Activated B cell treated with CpG ODN at 0.5 μM for 24 hours (primary cell): ENCODE measurements at regions not wholly inside any gene's neighbourhood (a gene's known extent, or its start where the extent isn't known, plus 50 kb on each side); places are given as distances from the start of the nearest gene placed in this dataset.

Source experiments
- ATAC-seq: fragments of 200-7000 bp; cut with Tn5 transposase; one replicate; pipeline ENCODE4 v1.10.0; 2021; ENCODE audit warnings: low read depth, mild to moderate bottlenecking, moderate library complexity
- CTCF ChIA-PET: fragments of 350-600 bp; sonication (Branson Sonifier 250); formaldehyde crosslinking; loops from one replicate; lab custom pipeline; 2021; ENCODE audit warnings: antibody characterized with exemption; lab: Charles Lee
- POLR2A ChIA-PET: fragments of 350-600 bp; sonication (Branson Sonifier 250); formaldehyde crosslinking; loops from one replicate; lab custom pipeline; 2021; ENCODE audit warnings: antibody characterized with exemption; lab: Charles Lee
- DNase-seq: peaks from one replicate; pipeline ENCODE4 v3.0.0; 2022
- H3K27ac Mint-ChIP-seq: one replicate; pipeline ENCODE4 v1.8.0; 2020; ENCODE audit warnings: mixed read lengths
- H3K27me3 Mint-ChIP-seq: one replicate; pipeline ENCODE4 v1.8.0; 2021; ENCODE audit warnings: mixed read lengths
- H3K36me3 Mint-ChIP-seq: one replicate; pipeline ENCODE4 v1.8.0; 2021; ENCODE audit warnings: low read depth, mixed read lengths
- H3K4me1 Mint-ChIP-seq: one replicate; pipeline ENCODE4 v1.8.0; 2021; ENCODE audit warnings: mixed read lengths
- H3K4me3 Mint-ChIP-seq: one replicate; pipeline ENCODE4 v1.8.0; 2020; ENCODE audit warnings: mild to moderate bottlenecking, mixed read lengths
- H3K9me3 Mint-ChIP-seq: one replicate; pipeline ENCODE4 v1.8.0; 2020; ENCODE audit warnings: mixed read lengths
- intact Hi-C: fragments of 100-400 bp; cut with micrococcal nuclease; formaldehyde crosslinking; loops from one replicate; pipeline ENCODE4 v1.15.1; 2024
- TF ChIP-seq, protein P1 (sequence below): fragments of 200-600 bp; IDR thresholded peaks from one replicate; pipeline ENCODE4 v1.8.0; 2022; ENCODE audit warnings: antibody characterized with exemption, mild to moderate bottlenecking

- ChIA-PET CTCF (no interaction called here), POLR2A (no interaction called here)
- H3K4me1 Mint-ChIP-seq, result no peaks in the 10 kb centered on the region
- no peak overlapping the region for H3K27ac Mint-ChIP-seq
- TF ChIP-seq, protein P1, sequence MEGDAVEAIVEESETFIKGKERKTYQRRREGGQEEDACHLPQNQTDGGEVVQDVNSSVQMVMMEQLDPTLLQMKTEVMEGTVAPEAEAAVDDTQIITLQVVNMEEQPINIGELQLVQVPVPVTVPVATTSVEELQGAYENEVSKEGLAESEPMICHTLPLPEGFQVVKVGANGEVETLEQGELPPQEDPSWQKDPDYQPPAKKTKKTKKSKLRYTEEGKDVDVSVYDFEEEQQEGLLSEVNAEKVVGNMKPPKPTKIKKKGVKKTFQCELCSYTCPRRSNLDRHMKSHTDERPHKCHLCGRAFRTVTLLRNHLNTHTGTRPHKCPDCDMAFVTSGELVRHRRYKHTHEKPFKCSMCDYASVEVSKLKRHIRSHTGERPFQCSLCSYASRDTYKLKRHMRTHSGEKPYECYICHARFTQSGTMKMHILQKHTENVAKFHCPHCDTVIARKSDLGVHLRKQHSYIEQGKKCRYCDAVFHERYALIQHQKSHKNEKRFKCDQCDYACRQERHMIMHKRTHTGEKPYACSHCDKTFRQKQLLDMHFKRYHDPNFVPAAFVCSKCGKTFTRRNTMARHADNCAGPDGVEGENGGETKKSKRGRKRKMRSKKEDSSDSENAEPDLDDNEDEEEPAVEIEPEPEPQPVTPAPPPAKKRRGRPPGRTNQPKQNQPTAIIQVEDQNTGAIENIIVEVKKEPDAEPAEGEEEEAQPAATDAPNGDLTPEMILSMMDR, result no peak
- no peak overlapping the region for H3K4me3 Mint-ChIP-seq
- intact Hi-C loops, result no loop called here
- H3K27me3 Mint-ChIP-seq, result no peaks in the 10 kb centered on the region
- H3K9me3 Mint-ChIP-seq, result no peaks in the 10 kb centered on the region
- no peak for DNase-seq
- no peaks in the 10 kb centered on the region for H3K36me3 Mint-ChIP-seq
- ATAC-seq, result no peak
These were observed 245.8 kb upstream of the PCSK5 start for GRCh38 chr9:75644649-75645048.

- H3K9me3 Mint-ChIP-seq, result no peaks in the 10 kb centered on the region
- no peak for DNase-seq
- intact Hi-C loops, result no loop called here
- ChIA-PET POLR2A (no interaction called here), CTCF (no interaction called here)
- no peak overlapping the region for H3K27ac Mint-ChIP-seq
- no peaks in the 10 kb centered on the region for H3K27me3 Mint-ChIP-seq
- TF ChIP-seq, protein P1, result no peak
- H3K4me3 Mint-ChIP-seq, result no peak overlapping the region
- no peak for ATAC-seq
- no peaks in the 10 kb centered on the region for H3K36me3 Mint-ChIP-seq
- no peaks in the 10 kb centered on the region for H3K4me1 Mint-ChIP-seq
These were observed 242.4 kb upstream of the PCSK5 start for GRCh38 chr9:75648034-75648433.

DNA sequence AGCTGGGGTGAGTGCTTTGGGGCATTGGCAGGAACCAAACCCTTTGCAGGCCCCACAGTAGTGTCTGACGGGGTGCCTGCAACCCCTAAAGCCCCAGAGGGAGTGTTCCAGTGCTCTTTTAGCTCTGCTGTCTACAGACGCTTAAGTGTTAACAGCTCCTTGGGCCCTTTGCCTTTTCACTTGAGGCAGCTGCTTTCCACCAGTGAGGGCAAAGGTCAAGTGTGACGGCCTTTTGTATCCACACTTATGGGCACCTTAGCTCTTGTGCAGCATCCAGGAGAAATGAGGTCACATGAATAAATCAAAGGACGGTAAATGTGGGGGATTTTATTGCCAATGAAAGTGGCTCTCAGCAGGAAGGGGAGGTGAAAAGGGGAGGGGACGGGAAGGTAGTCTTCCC is 241.4 kb upstream of the PCSK5 start:
- ChIA-PET POLR2A (no interaction called here), CTCF (no interaction called here)
- H3K27ac Mint-ChIP-seq, result no peak overlapping the region
- no peaks in the 10 kb centered on the region for H3K27me3 Mint-ChIP-seq
- no peaks in the 10 kb centered on the region for H3K9me3 Mint-ChIP-seq
- ATAC-seq (no peak), DNase-seq (no peak)
- no peak overlapping the region for H3K4me3 Mint-ChIP-seq
- intact Hi-C loops, result no loop called here
- H3K36me3 Mint-ChIP-seq, result no peaks in the 10 kb centered on the region
- no peaks in the 10 kb centered on the region for H3K4me1 Mint-ChIP-seq
- TF ChIP-seq, protein P1, result no peak

GRCh38 chr9:75651709-75652108 is 238.8 kb upstream of the PCSK5 start:
- Mint-ChIP-seq H3K27me3 (no peaks in the 10 kb centered on the region), H3K27ac (no peak overlapping the region), H3K4me3 (no peak overlapping the region), H3K36me3 (no peaks in the 10 kb centered on the region), H3K4me1 (no peaks in the 10 kb centered on the region), H3K9me3 (no peaks in the 10 kb centered on the region)
- TF ChIP-seq, protein P1, result no peak
- CTCF ChIA-PET, result no interaction called here
- DNase-seq (no peak), ATAC-seq (no peak)
- intact Hi-C loops, result no loop called here
- POLR2A ChIA-PET, result no interaction called here

DNA sequence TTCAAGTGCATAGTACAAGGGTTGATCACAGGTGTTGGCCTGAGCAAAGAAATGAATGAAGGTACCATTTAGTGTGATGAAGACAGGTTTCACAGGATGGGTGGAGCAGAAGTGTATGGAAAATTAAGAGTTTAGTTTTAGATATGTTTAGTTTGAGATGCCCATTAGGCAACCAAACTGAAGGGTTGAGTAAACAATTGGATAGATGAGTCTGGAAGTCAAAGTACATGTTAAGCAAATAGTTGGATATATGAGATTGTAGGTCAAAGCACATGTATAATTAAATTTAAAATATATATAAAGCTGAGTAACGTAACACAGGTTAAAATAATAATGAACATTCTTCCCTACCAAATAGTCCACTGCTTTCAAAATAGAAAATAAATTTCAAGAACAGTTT is 237.1 kb upstream of the PCSK5 start:
- intact Hi-C loops, result no loop called here
- H3K4me3 Mint-ChIP-seq, result no peak overlapping the region
- no peak overlapping the region for H3K27ac Mint-ChIP-seq
- TF ChIP-seq, protein P1, result no peak
- ATAC-seq (no peak), DNase-seq (no peak)
- H3K36me3 Mint-ChIP-seq, result no peaks in the 10 kb centered on the region
- H3K27me3 Mint-ChIP-seq, result no peaks in the 10 kb centered on the region
- no peaks in the 10 kb centered on the region for H3K9me3 Mint-ChIP-seq
- no peaks in the 10 kb centered on the region for H3K4me1 Mint-ChIP-seq
- POLR2A ChIA-PET, result no interaction called here
- CTCF ChIA-PET, result no interaction called here
